Epithelial cell of prostate (primary cell): ENCODE measurements at regions not wholly inside any gene's neighbourhood (a gene's known extent, or its start where the extent isn't known, plus 50 kb on each side); places are given as distances from the start of the nearest gene placed in this dataset.

ENCODE experiments used
- DNase-seq: peaks from one replicate; pipeline ENCODE4 v3.0.0-alpha.2; 2011; ENCODE audit warnings: low read depth, low spot score
- H3K27ac ChIP-seq: fragments of 450-650 bp; 2 replicates; pipeline ENCODE4 v1.5.1; 2017; ENCODE audit warnings: mild to moderate bottlenecking

GRCh38 chr12:77374673-77375072 is 309.3 kb upstream of the E2F7 start:
- DNase-seq: no peak

GRCh38 chr12:77372494-77372893 is 307.1 kb upstream of the E2F7 start:
- no peak for DNase-seq
- H3K27ac ChIP-seq: no peak overlapping the region

More at GRCh38 chr12:77374673-77375072, 309.3 kb upstream of the E2F7 start:
- H3K27ac ChIP-seq: no peak overlapping the region

GRCh38 chr12:77372026-77372425 is 306.7 kb upstream of the E2F7 start:
- no peak for DNase-seq
- no peak overlapping the region for H3K27ac ChIP-seq

- H3K27ac ChIP-seq: no peak overlapping the region
- DNase-seq: no peak
Measured at GRCh38 chr12:77368379-77368778, 303.0 kb upstream of the E2F7 start.

GRCh38 chr12:77366616-77367015 is 301.2 kb upstream of the E2F7 start:
- no peak overlapping the region for H3K27ac ChIP-seq
- no peak for DNase-seq

GRCh38 chr12:77364400-77364799 is 299.0 kb upstream of the E2F7 start:
- no peak overlapping the region for H3K27ac ChIP-seq
- no peak for DNase-seq

GRCh38 chr12:77362509-77363210 is 297.3 kb upstream of the E2F7 start:
- no peak overlapping the region for H3K27ac ChIP-seq
- DNase-seq: no peak

- H3K27ac ChIP-seq: no peak overlapping the region
- DNase-seq: no peak
Measured at GRCh38 chr12:77357655-77358054, 292.3 kb upstream of the E2F7 start.

- no peak overlapping the region for H3K27ac ChIP-seq
- DNase-seq: no peak
Measured at GRCh38 chr12:77354766-77355362, 289.5 kb upstream of the E2F7 start.

- DNase-seq: no peak
- H3K27ac ChIP-seq: no peak overlapping the region
Measured at GRCh38 chr12:77352946-77353345, 287.6 kb upstream of the E2F7 start.

- DNase-seq: no peak
Measured at GRCh38 chr12:77351860-77352259, 286.5 kb upstream of the E2F7 start.

GRCh38 chr12:77349689-77350370 is 284.5 kb upstream of the E2F7 start:
- no peak overlapping the region for H3K27ac ChIP-seq
- DNase-seq: no peak

More at GRCh38 chr12:77351860-77352259, 286.5 kb upstream of the E2F7 start:
- no peak overlapping the region for H3K27ac ChIP-seq

- no peak for DNase-seq
- H3K27ac ChIP-seq: no peak overlapping the region
Measured at GRCh38 chr12:77347017-77347416, 281.6 kb upstream of the E2F7 start.

GRCh38 chr12:77345336-77345735 is 280.0 kb upstream of the E2F7 start:
- no peak for DNase-seq
- H3K27ac ChIP-seq: no peak overlapping the region

- no peak for DNase-seq
- H3K27ac ChIP-seq: no peak overlapping the region
Measured at GRCh38 chr12:77344651-77345050, 279.3 kb upstream of the E2F7 start.

GRCh38 chr12:77343291-77343690 is 277.9 kb upstream of the E2F7 start:
- peak; percentile 14 for DNase-seq

GRCh38 chr12:77342253-77342652 is 276.9 kb upstream of the E2F7 start:
- DNase-seq: no peak
- no peak overlapping the region for H3K27ac ChIP-seq

More at GRCh38 chr12:77343291-77343690, 277.9 kb upstream of the E2F7 start:
- H3K27ac ChIP-seq: no peak overlapping the region

GRCh38 chr12:77339610-77340009 is 274.2 kb upstream of the E2F7 start:
- DNase-seq: no peak
- H3K27ac ChIP-seq: no peak overlapping the region

GRCh38 chr12:77337362-77337761 is 272.0 kb upstream of the E2F7 start:
- no peak overlapping the region for H3K27ac ChIP-seq
- no peak for DNase-seq

GRCh38 chr12:77334806-77335205 is 269.4 kb upstream of the E2F7 start:
- DNase-seq: no peak
- no peak overlapping the region for H3K27ac ChIP-seq

GRCh38 chr12:77328326-77328725 is 263.0 kb upstream of the E2F7 start:
- no peak overlapping the region for H3K27ac ChIP-seq
- DNase-seq: no peak
